Calu3 (cell line): ENCODE measurements at regions not wholly inside any gene's neighbourhood (a gene's known extent, or its start where the extent isn't known, plus 50 kb on each side); places are given as distances from the start of the nearest gene placed in this dataset.

ENCODE experiments used
- BruUV-seq: library from RNA; stranded (reverse); fragments of 400-500 nt; replicated peaks from 2 replicates; lab custom pipeline; 2021; lab: Mats Ljungman, UMichigan
- CTCF ChIA-PET: fragments of 300-600 bp; sonication (Branson Sonifier 250); formaldehyde crosslinking; loops from one replicate; lab custom pipeline; 2022; ENCODE audit warnings: antibody characterized with exemption; lab: Charles Lee
- DNase-seq: peaks from one replicate; pipeline ENCODE4 v3.0.0; 2022
- H3K27ac Mint-ChIP-seq: one replicate; pipeline ENCODE4 v1.8.0; 2022; ENCODE audit warnings: mixed read lengths; ENCODE audit not compliant: unreplicated experiment
- H3K27me3 Mint-ChIP-seq: one replicate; pipeline ENCODE4 v1.8.0; 2022; ENCODE audit warnings: mixed read lengths; ENCODE audit not compliant: unreplicated experiment
- H3K36me3 Mint-ChIP-seq: one replicate; pipeline ENCODE4 v1.8.0; 2022; ENCODE audit warnings: mild to moderate bottlenecking, moderate library complexity, mixed read lengths; ENCODE audit not compliant: insufficient read depth, unreplicated experiment
- H3K4me1 Mint-ChIP-seq: one replicate; pipeline ENCODE4 v1.8.0; 2022; ENCODE audit warnings: mild to moderate bottlenecking, low read depth, mixed read lengths; ENCODE audit not compliant: unreplicated experiment
- H3K4me3 Mint-ChIP-seq: one replicate; pipeline ENCODE4 v1.8.0; 2022; ENCODE audit warnings: mild to moderate bottlenecking, low read depth, moderate library complexity, mixed read lengths; ENCODE audit not compliant: unreplicated experiment
- H3K9me3 Mint-ChIP-seq: one replicate; pipeline ENCODE4 v1.8.0; 2022; ENCODE audit warnings: low read depth, mixed read lengths; ENCODE audit not compliant: unreplicated experiment
- CTCF ChIP-seq: fragments of 200-600 bp; IDR thresholded peaks from one replicate; pipeline ENCODE4 v1.8.0; 2022; ENCODE audit warnings: antibody characterized with exemption; ENCODE audit not compliant: unreplicated experiment
- intact Hi-C: fragments of 100-400 bp; cut with micrococcal nuclease; formaldehyde crosslinking; loops from one replicate; pipeline ENCODE4 v1.10.0; 2022; ENCODE audit not compliant: unreplicated experiment

GRCh38 chr11:20221566-20221965 is 61.3 kb upstream of the DBX1 start:
- CTCF ChIA-PET: no interaction called here
- H3K4me3 Mint-ChIP-seq: no peak overlapping the region
- H3K36me3 Mint-ChIP-seq: no peaks in the 10 kb centered on the region
- intact Hi-C loops: no loop called here
- no TSS peak for BruUV-seq
- TF ChIP-seq CTCF: no peak
- no peaks in the 10 kb centered on the region for H3K4me1 Mint-ChIP-seq
- H3K27me3 Mint-ChIP-seq: peaks cover 48% of the 10 kb centered on the region
- no peaks in the 10 kb centered on the region for H3K9me3 Mint-ChIP-seq
- no peak for DNase-seq
- no peak overlapping the region for H3K27ac Mint-ChIP-seq

- no peak for TF ChIP-seq CTCF
- peaks cover 26% of the 10 kb centered on the region for H3K27me3 Mint-ChIP-seq
- H3K4me3 Mint-ChIP-seq: no peak overlapping the region
- no peaks in the 10 kb centered on the region for H3K4me1 Mint-ChIP-seq
- H3K9me3 Mint-ChIP-seq: no peaks in the 10 kb centered on the region
- H3K36me3 Mint-ChIP-seq: no peaks in the 10 kb centered on the region
- no peak overlapping the region for H3K27ac Mint-ChIP-seq
- intact Hi-C loops: no loop called here
- BruUV-seq: no TSS peak
- CTCF ChIA-PET: interaction anchor here (0.7 kb wide), 1 partner anchor 1719 kb away, joined by 5 read pairs; no protein-coding TSS in a partner anchor
- DNase-seq: no peak
Measured at GRCh38 chr11:20213790-20214189, 53.5 kb upstream of the DBX1 start.

GRCh38 chr11:20211691-20212090 is 51.4 kb upstream of the DBX1 start:
- no peak for TF ChIP-seq CTCF
- no peak overlapping the region for H3K27ac Mint-ChIP-seq
- no peak overlapping the region for H3K4me3 Mint-ChIP-seq
- DNase-seq: no peak
- intact Hi-C loops: no loop called here
- no peaks in the 10 kb centered on the region for H3K9me3 Mint-ChIP-seq
- CTCF ChIA-PET: no interaction called here
- no TSS peak for BruUV-seq
- H3K27me3 Mint-ChIP-seq: peaks cover 47% of the 10 kb centered on the region
- H3K36me3 Mint-ChIP-seq: no peaks in the 10 kb centered on the region
- peaks cover 6% of the 10 kb centered on the region for H3K4me1 Mint-ChIP-seq
